B cell (primary cell): ENCODE measurements at regions not wholly inside any gene's neighbourhood (a gene's known extent, or its start where the extent isn't known, plus 50 kb on each side); places are given as distances from the start of the nearest gene placed in this dataset.

Experiments used
- ATAC-seq: fragments of 200-7000 bp; cut with Tn5 transposase; one replicate; pipeline ENCODE4 v1.10.0; 2021; ENCODE audit warnings: low read depth, mild to moderate bottlenecking, moderate number of reproducible peaks, moderate library complexity
- CTCF ChIA-PET: fragments of 350-600 bp; sonication (Branson Sonifier 250); formaldehyde crosslinking; loops from one replicate; lab custom pipeline; 2021; ENCODE audit warnings: antibody characterized with exemption, inconsistent platforms; lab: Charles Lee
- POLR2A ChIA-PET: fragments of 350-600 bp; sonication (Branson Sonifier 250); formaldehyde crosslinking; loops from one replicate; lab custom pipeline; 2021; ENCODE audit warnings: antibody characterized with exemption; lab: Charles Lee
- DNase-seq: peaks from one replicate; pipeline ENCODE4 v3.0.0; 2013
- H2AFZ ChIP-seq: 2 replicates; pipeline ENCODE4 v1.6.1; 2012; ENCODE audit warnings: mild to moderate bottlenecking, low read depth, low read length; ENCODE audit not compliant: insufficient read depth, poor library complexity, severe bottlenecking
- H3K27ac ChIP-seq, 2 donors: 1 replicate in 1 of 2; 2 replicates in 1 of 2; pipeline ENCODE4 v1.5.1; 2012 to 2013; ENCODE audit warnings: low read length in 2 of 2, mild to moderate bottlenecking in 2 of 2, moderate library complexity in 1 of 2
- H3K27me3 ChIP-seq, 4 experiments: fragments of 200-600 bp in 1 of 4; sonication (generic) in 1 of 4; replicated peaks in 1 of 4; 1 replicate in 2 of 4; 2 replicates in 2 of 4; pipeline versions ENCODE4 v1.6.1 to v1.7.0; 2013 to 2016; ENCODE audit warnings: low read length in 3 of 4, mild to moderate bottlenecking in 2 of 4, mixed read lengths in 1 of 4, moderate library complexity in 1 of 4; ENCODE audit not compliant: insufficient read depth in 4 of 4, control insufficient read depth in 3 of 4; ENCODE audit errors: control extremely low read depth in 1 of 4
- H3K36me3 ChIP-seq, 2 experiments: replicated peaks in 1 of 2; 1 replicate in 1 of 2; 2 replicates in 1 of 2; pipeline versions ENCODE4 v1.6.1 to v1.7.1; 2013; ENCODE audit warnings: low read length in 1 of 2; ENCODE audit not compliant: insufficient read depth in 2 of 2, control insufficient read depth in 1 of 2; ENCODE audit errors: control extremely low read depth in 1 of 2, extremely low read depth in 1 of 2
- H3K4me1 ChIP-seq, 2 donors: fragments of 200-600 bp in 1 of 2; sonication (generic) in 1 of 2; 1 replicate in 1 of 2; 2 replicates in 1 of 2; pipeline versions ENCODE4 v1.5.1 to v1.6.1; 2013 to 2017; ENCODE audit warnings: low read length in 2 of 2; ENCODE audit not compliant: control insufficient read depth in 2 of 2, insufficient read depth in 2 of 2
- H3K4me2 ChIP-seq: replicated peaks from 2 replicates; pipeline ENCODE3; 2012; ENCODE audit warnings: mild to moderate bottlenecking, low read depth, low read length; ENCODE audit not compliant: poor library complexity, severe bottlenecking
- H3K4me3 ChIP-seq, 5 experiments: fragments of 200-600 bp in 1 of 5; sonication (generic) in 1 of 5; 1 replicate in 3 of 5; 2 replicates in 2 of 5; pipeline versions ENCODE4 v1.5.1 to v1.7.0; 2011 to 2016; ENCODE audit warnings: low read length in 4 of 5, mild to moderate bottlenecking in 4 of 5, low read depth in 2 of 5, control low read depth in 1 of 5, moderate library complexity in 1 of 5; ENCODE audit not compliant: insufficient read depth in 1 of 5; ENCODE audit errors: control extremely low read depth in 1 of 5, extremely low read depth in 1 of 5
- H3K79me2 ChIP-seq: fragments of 200-600 bp; sonication (generic); one replicate; pipeline ENCODE4 v1.6.0; 2016; ENCODE audit warnings: low read length; ENCODE audit not compliant: control insufficient read depth, insufficient read depth
- H3K9ac ChIP-seq: fragments of 200-600 bp; sonication (generic); 2 replicates; pipeline ENCODE4 v1.6.1; 2017; ENCODE audit warnings: mild to moderate bottlenecking, low read length, moderate library complexity
- H3K9me3 ChIP-seq, 3 donors: one replicate each; pipeline versions ENCODE4 v1.6.1 to v1.7.1; 2013; ENCODE audit warnings: low read length in 2 of 3; ENCODE audit not compliant: control insufficient read depth in 2 of 3, insufficient read depth in 1 of 3; ENCODE audit errors: control extremely low read depth in 1 of 3
- H4K20me1 ChIP-seq: 2 replicates; pipeline ENCODE4 v1.6.0; 2012; ENCODE audit warnings: mild to moderate bottlenecking, low read length; ENCODE audit not compliant: insufficient read depth, control insufficient read depth, poor library complexity, severe bottlenecking
- H3K27ac Mint-ChIP-seq: one replicate; pipeline ENCODE4 v1.8.0; 2021; ENCODE audit warnings: mixed read lengths
- H3K27me3 Mint-ChIP-seq: one replicate; pipeline ENCODE4 v1.8.0; 2021; ENCODE audit warnings: mixed read lengths
- H3K4me1 Mint-ChIP-seq: one replicate; pipeline ENCODE4 v1.8.0; 2021; ENCODE audit warnings: mixed read lengths
- H3K4me3 Mint-ChIP-seq: one replicate; pipeline ENCODE4 v1.8.0; 2021; ENCODE audit warnings: mixed read lengths
- H3K9me3 Mint-ChIP-seq: one replicate; pipeline ENCODE4 v1.8.0; 2022; ENCODE audit warnings: mixed read lengths; ENCODE audit not compliant: insufficient read depth
- CTCF ChIP-seq: fragments of 200-600 bp; IDR thresholded peaks from one replicate; pipeline ENCODE4 v1.8.0; 2022; ENCODE audit warnings: antibody characterized with exemption, mild to moderate bottlenecking
- EZH2 ChIP-seq: IDR thresholded peaks from 2 replicates; pipeline ENCODE4 v1.6.1; 2012; ENCODE audit warnings: borderline replicate concordance, low read depth, mild to moderate bottlenecking, moderate library complexity, low read length; ENCODE audit not compliant: insufficient read depth, poor library complexity, severe bottlenecking
- WGBS: methylation state at CpG from one replicate; pipeline ENCODE4 v1.1.5; 2013; ENCODE audit warnings: missing lambda C conversion rate; ENCODE audit not compliant: insufficient coverage; 5-methylcytosine and 5-hydroxymethylcytosine counted together
- intact Hi-C: fragments of 100-400 bp; cut with micrococcal nuclease; formaldehyde crosslinking; loops from one replicate; pipeline ENCODE4 v1.10.0; 2022

GRCh38 chr15:29203718-29204368 is 65.8 kb downstream of the NSMCE3 start:
- H3K27me3 ChIP-seq: peaks cover 0 to 2% (median 0%) of the 10 kb centered on the region in 4 experiments
- CTCF ChIA-PET: no interaction called here

GRCh38 chr15:29196722-29197121 is 72.9 kb downstream of the NSMCE3 start:
- Mint-ChIP-seq H3K4me3 (no peak overlapping the region), H3K9me3 (no peaks in the 10 kb centered on the region), H3K27ac (no peak overlapping the region), H3K27me3 (peaks cover 4% of the 10 kb centered on the region), H3K4me1 (no peaks in the 10 kb centered on the region)
- H3K79me2 ChIP-seq: no peaks in the 10 kb centered on the region
- no peaks in the 10 kb centered on the region for H4K20me1 ChIP-seq
- CTCF ChIA-PET: no interaction called here
- TF ChIP-seq EZH2 (no peak), CTCF (no peak)
- no peak overlapping the region for H3K27ac ChIP-seq
- WGBS: 93% methylated on average over 3 of the region's 3 CpGs
- intact Hi-C loops: no loop called here
- no peaks in the 10 kb centered on the region for H3K9me3 ChIP-seq
- no peaks in the 10 kb centered on the region for H3K27me3 ChIP-seq
- no peaks in the 10 kb centered on the region for H3K4me1 ChIP-seq
- no peak overlapping the region for H2AFZ ChIP-seq
- no peak overlapping the region for H3K9ac ChIP-seq
- no peak for DNase-seq
- no peak overlapping the region for H3K4me2 ChIP-seq
- no peak overlapping the region for H3K4me3 ChIP-seq
- no peaks in the 10 kb centered on the region for H3K36me3 ChIP-seq
- ATAC-seq: no peak
- POLR2A ChIA-PET: no interaction called here

More at GRCh38 chr15:29203718-29204368, 65.8 kb downstream of the NSMCE3 start:
- Histone ChIP-seq H2AFZ (no peak overlapping the region), H3K79me2 (no peaks in the 10 kb centered on the region), H3K9ac (no peak overlapping the region), H3K27ac (no peak overlapping the region), H3K4me2 (no peak overlapping the region), H4K20me1 (no peaks in the 10 kb centered on the region), H3K36me3 (no peaks in the 10 kb centered on the region), H3K4me3 (no peak overlapping the region), H3K4me1 (no peaks in the 10 kb centered on the region), H3K9me3 (peaks cover 0 to 13% (median 0%) of the 10 kb centered on the region in 3 donors)
- peaks cover 2% of the 10 kb centered on the region for H3K9me3 Mint-ChIP-seq
- intact Hi-C loops: no loop called here
- 80% methylated on average over 6 of the region's 8 CpGs for WGBS
- H3K4me3 Mint-ChIP-seq: no peak overlapping the region
- no peak overlapping the region for H3K27ac Mint-ChIP-seq
- POLR2A ChIA-PET: no interaction called here
- no peak for DNase-seq
- no peak for TF ChIP-seq CTCF
- TF ChIP-seq EZH2: no peak
- H3K27me3 Mint-ChIP-seq: peaks cover 16% of the 10 kb centered on the region
- no peak for ATAC-seq
- H3K4me1 Mint-ChIP-seq: no peaks in the 10 kb centered on the region
